Adipocyte (in vitro differentiated cells): ENCODE measurements at regions not wholly inside any gene's neighbourhood (a gene's known extent, or its start where the extent isn't known, plus 50 kb on each side); places are given as distances from the start of the nearest gene placed in this dataset.

Experiments
- DNase-seq: peaks from one replicate; pipeline ENCODE4 v3.0.0-alpha.2; 2015; ENCODE audit warnings: low read depth
- H3K27me3 ChIP-seq: replicated peaks from 2 replicates; pipeline ENCODE4 v1.7.0; 2013; ENCODE audit warnings: mild to moderate bottlenecking, low read length, moderate library complexity; ENCODE audit not compliant: control insufficient read depth, insufficient read depth
- H3K36me3 ChIP-seq: 2 replicates; pipeline ENCODE4 v1.7.0; 2013; ENCODE audit warnings: low read length, mild to moderate bottlenecking, moderate library complexity; ENCODE audit not compliant: control insufficient read depth, insufficient read depth, severe bottlenecking
- H3K4me1 ChIP-seq: 2 replicates; pipeline ENCODE4 v1.7.0; 2013; ENCODE audit warnings: mild to moderate bottlenecking, low read length, moderate library complexity; ENCODE audit not compliant: control insufficient read depth, insufficient read depth
- H3K4me3 ChIP-seq: 2 replicates; pipeline ENCODE4 v1.7.0; 2013; ENCODE audit warnings: mild to moderate bottlenecking, low read length, moderate library complexity
- H3K9ac ChIP-seq: 2 replicates; pipeline ENCODE4 v1.7.0; 2013; ENCODE audit warnings: mild to moderate bottlenecking, low read length, moderate library complexity
- H3K9me3 ChIP-seq: 2 replicates; pipeline ENCODE4 v1.7.0; 2013; ENCODE audit warnings: mild to moderate bottlenecking, low read length, moderate library complexity; ENCODE audit not compliant: control insufficient read depth

DNA sequence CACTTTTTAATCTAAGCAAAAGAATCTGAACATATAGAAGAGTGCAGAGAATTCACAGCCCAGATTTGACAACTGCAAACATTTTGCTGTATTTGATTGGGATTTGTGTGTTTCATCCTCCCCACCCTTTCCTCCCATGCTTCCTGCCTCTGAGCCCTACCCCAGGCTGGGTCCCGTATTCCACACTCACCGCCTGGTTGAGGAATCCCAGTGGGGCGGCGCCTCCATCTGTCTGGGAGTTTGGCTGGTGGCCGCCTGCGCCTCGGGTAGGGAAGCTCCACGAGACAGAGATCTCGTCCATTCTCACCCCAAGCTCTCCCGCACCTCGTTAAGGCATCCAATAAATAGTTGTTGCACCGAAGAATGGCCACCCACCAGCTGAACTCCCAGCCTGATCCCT, 70.7 kb upstream of the SLC22A11 start:
- Histone ChIP-seq H3K36me3 (no peaks in the 10 kb centered on the region), H3K27me3 (peaks cover 64% of the 10 kb centered on the region), H3K4me1 (no peaks in the 10 kb centered on the region), H3K9me3 (no peaks in the 10 kb centered on the region), H3K4me3 (no peak overlapping the region), H3K9ac (no peak overlapping the region)
- no peak for DNase-seq

DNA sequence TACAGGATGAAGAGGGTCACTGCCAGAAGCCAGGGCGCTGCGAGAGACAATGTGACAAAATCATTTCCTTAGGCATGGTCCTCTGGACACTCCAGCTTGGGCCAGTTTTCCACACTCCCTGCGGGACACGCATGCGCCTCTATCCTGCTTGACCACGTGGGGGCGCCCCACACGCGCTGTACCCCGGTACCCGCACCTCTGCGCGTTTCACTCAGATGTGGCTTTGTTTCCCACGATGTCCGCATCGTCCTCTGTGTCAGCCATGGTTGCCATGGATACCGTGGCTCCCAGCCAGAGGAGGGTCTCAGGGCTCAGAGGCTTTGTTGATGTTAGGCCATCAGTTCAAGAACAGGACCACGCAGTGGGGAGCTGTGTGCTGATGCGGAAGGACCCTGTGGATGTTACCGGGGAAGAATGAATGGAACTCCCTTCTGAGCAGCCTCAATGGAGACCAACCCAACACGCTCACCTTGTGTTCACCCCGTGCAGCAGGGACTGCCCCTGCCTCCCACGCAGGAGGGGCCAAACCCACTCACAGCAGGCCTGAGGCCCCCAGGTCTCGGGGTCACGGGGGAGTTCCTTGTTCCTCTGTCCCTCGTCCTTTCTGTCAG, 65.8 kb upstream of the SLC22A11 start:
- Histone ChIP-seq H3K9ac (no peak overlapping the region), H3K27me3 (peaks cover 75% of the 10 kb centered on the region), H3K9me3 (peaks cover 9% of the 10 kb centered on the region), H3K4me3 (no peak overlapping the region), H3K4me1 (no peaks in the 10 kb centered on the region), H3K36me3 (no peaks in the 10 kb centered on the region)
- DNase-seq: no peak

DNA sequence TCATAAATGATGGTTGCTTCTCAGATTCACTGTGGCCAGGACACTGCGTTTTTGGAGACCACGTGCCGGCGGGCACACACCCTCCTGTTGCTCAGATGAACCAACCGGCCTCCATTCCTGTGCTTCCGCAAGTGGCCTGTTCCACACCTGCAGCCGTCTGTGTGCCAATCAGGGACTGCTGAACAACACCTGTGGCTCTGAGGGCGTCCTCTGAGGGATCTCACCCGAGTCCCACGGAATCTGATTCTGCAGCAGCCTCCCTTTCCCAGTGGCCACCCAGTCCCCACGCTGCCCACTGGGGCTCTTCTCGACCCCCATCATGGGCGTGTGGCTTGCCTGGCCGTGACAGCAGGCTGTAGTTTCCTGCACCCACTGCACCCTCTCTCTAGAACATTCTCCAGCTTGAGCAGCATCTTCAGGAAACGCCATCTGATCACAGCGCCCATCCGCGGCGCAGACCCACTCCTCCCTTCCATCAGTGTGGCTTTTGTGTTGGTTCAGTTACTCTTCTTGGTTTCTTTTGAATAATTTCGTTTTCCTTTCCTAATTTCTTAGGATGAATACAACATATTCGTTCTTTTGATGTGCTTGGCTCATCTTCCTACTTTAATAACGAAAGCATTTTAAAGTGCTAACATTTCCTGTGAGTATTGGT, 65.1 kb upstream of the SLC22A11 start:
- Histone ChIP-seq H3K9me3 (peaks cover 9% of the 10 kb centered on the region), H3K4me3 (no peak overlapping the region), H3K4me1 (no peaks in the 10 kb centered on the region), H3K9ac (no peak overlapping the region), H3K27me3 (peaks cover 71% of the 10 kb centered on the region), H3K36me3 (no peaks in the 10 kb centered on the region)
- DNase-seq: no peak

DNA sequence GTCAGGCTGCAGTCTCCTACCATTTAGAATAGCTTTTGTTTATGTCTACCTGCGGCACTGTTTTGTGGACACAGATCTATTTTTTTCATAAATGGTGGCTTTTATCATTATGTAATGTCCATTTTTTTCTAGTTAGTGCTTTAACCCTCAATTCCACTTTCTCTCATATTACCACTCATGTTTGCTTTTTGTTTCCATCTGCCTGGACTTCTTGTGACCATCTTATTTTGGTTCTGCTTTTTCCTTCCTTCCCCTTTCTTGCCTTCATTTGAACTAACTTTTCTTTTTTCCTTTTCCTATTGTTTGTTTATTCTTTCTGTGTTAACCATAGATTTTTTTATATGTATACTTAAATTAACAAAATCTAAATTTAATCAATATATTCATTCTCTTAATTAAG, 63.2 kb upstream of the SLC22A11 start:
- Histone ChIP-seq H3K36me3 (no peaks in the 10 kb centered on the region), H3K27me3 (peaks cover 60% of the 10 kb centered on the region), H3K4me1 (no peaks in the 10 kb centered on the region), H3K4me3 (no peak overlapping the region), H3K9ac (no peak overlapping the region), H3K9me3 (peaks cover 9% of the 10 kb centered on the region)
- no peak for DNase-seq

DNA sequence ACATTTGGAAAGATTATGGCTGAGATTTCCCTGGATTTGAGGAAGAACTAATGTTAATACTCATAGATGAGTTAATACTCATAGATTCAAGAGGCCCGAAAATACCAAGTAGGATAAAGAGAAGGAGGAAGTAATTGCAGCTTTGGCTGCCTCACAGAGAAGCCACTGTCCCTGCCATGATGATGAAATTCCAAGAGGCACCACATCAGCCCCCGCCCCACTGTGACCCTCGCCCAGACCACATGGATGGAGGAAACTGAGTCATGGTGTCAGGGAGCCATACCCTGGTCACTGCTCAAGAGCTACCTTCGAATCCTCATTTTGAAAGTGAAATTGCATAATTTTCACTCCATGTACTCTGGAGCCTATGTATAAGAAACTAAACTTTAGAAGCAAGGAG, 57.6 kb upstream of the SLC22A11 start:
- DNase-seq: no peak
- Histone ChIP-seq H3K4me3 (no peak overlapping the region), H3K36me3 (no peaks in the 10 kb centered on the region), H3K9me3 (peaks cover 15% of the 10 kb centered on the region), H3K4me1 (no peaks in the 10 kb centered on the region), H3K9ac (no peak overlapping the region), H3K27me3 (peaks cover 66% of the 10 kb centered on the region)

DNA sequence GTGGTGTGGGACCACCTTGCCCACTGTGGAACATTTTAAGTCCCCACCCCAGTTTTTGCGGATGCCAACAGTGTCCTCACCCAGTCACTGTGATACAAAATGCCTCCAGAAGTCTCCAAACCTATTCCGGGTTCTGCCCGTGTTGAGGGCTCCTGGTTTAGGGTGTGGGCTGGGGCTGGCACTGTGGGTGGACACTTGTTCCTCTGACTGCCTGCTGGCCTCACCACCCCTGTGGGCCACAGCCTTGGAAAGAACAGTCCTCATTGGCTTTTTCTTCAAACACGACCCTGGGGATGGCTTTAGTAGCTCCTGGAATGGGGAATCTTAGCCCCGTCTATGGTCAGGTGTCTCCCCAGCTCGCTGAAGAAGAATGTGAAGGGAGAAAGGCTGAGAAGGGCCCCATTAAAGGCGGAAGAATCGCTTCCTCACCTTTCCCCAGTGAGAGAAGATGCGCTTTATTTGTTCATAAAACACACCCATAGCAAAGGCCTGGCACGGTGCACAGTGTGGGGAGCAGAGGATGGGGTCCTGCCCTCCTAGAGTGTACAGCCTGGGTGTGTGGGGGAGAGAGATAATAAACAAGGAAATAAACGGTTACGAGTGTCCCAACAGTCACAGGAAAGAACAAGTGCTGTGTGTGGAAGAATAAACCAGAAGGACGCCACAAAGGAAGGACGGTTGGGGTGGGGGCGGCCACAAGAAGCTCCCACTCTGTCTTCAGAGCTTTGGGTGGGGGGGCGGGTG, 56.3 kb upstream of the SLC22A11 start:
- H3K9me3 ChIP-seq: peaks cover 17% of the 10 kb centered on the region
- peaks cover 66% of the 10 kb centered on the region for H3K27me3 ChIP-seq
- no peak for DNase-seq
- H3K9ac ChIP-seq: no peak overlapping the region
- H3K4me1 ChIP-seq: no peaks in the 10 kb centered on the region
- no peaks in the 10 kb centered on the region for H3K36me3 ChIP-seq
- H3K4me3 ChIP-seq: no peak overlapping the region

DNA sequence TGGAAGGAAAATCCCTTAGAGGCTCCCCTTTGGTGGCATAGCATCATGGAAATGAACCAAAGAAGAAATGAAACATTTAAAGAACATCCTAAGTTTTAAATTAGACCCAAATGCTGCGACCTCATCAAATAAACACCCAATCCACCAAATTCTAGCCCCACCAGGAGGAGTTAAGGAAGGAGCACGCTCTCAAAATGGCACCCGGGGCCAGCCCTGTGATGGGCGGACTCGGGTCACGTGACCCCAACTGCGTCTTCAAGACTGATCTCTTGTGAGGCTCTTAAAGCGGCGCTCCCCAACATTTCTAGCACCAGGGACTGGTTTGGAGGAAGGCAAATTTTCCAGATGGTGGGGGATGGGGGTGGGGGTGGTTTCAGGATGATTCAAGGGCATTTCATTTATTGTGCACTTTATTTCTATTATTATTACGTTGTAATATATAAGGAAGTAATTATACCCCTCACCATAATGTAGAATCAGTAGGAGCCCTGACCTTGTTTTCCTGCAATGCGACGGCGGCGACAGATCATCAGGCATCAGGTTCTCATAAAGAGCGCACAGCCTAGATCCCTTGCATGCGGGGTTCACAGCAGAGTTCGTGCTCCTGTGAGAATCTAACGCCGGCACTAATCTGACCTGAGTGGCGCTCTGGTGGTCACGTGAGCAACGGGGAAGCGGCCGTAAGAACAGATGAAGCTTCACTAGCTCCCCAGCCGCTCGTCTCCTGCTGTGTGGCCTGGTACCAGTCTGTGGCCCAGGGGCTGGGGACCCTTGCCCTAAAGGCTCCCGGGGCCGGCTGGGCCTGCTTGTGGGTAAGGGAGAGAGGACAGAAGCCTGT, 55.3 kb upstream of the SLC22A11 start:
- H3K9me3 ChIP-seq: peaks cover 22% of the 10 kb centered on the region
- no peaks in the 10 kb centered on the region for H3K36me3 ChIP-seq
- H3K4me1 ChIP-seq: no peaks in the 10 kb centered on the region
- peaks cover 64% of the 10 kb centered on the region for H3K27me3 ChIP-seq
- H3K4me3 ChIP-seq: no peak overlapping the region
- no peak overlapping the region for H3K9ac ChIP-seq
- DNase-seq: no peak

DNA sequence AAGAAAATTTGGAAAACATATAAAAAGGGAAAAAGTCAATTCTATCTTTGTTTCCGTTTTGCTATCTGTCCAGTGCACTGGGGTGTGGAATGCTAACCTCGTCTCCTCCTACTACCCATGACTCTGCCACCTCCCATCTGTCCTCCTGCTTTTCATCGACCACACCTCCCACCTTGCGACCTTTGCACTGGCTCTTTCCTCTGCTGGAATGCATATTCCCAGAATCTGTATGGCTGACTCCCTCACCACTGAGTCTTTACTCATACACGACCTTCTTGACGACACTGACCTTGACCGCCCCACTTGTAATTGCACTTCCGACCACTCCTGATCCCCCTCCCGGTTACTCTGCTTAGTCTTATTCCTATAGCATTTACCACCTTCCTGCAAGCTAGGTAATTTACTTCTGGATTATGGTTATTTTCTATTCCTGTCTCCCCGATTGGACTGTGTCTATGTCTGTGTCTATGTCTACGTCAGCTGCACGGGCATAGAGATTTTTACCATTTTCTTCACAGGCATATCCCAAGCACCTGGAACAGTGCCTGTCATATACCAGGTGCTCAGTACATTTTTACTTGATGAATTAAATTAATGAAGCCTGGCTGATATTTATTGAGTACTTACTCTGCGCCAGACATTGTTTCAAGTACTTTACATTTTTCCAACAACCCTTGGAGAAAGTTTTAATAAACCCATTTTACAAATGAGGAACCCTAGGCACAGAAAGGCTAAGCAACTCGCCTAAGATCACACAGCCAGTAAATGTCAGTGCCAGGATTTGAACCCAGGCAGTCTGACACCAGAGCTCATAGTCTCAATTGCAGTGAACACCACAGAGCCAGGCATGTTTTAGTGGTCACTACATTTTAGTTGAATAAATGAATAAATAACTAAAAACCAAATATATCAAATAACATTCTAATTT, 54.0 kb upstream of the SLC22A11 start:
- H3K27me3 ChIP-seq: peaks cover 70% of the 10 kb centered on the region
- no peak overlapping the region for H3K4me3 ChIP-seq
- no peaks in the 10 kb centered on the region for H3K36me3 ChIP-seq
- peaks cover 32% of the 10 kb centered on the region for H3K9me3 ChIP-seq
- no peaks in the 10 kb centered on the region for H3K4me1 ChIP-seq
- DNase-seq: no peak
- no peak overlapping the region for H3K9ac ChIP-seq

DNA sequence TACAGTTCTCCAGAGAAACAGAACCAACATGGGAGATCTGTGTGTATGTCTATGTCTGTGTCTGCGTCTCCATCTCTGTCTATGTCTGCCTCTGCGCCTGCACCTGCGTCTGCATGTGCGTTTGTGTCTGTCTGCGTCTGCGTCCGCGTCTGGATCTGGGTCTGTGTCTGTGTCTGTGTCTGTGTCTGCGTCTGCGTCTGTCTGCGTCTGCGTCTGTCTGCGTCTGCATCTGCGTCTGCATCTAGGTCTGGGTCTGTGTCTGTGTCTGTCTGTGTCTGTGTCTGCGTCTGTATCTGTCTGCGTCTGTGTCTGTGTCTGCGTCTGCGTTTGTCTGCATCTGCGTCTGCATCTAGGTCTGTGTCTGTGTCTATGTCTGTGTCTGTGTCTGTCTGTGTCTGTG, 53.1 kb upstream of the SLC22A11 start:
- Histone ChIP-seq H3K27me3 (peaks cover 74% of the 10 kb centered on the region), H3K4me3 (no peak overlapping the region), H3K4me1 (no peaks in the 10 kb centered on the region), H3K9ac (no peak overlapping the region), H3K9me3 (peaks cover 32% of the 10 kb centered on the region), H3K36me3 (no peaks in the 10 kb centered on the region)
- DNase-seq: no peak

DNA sequence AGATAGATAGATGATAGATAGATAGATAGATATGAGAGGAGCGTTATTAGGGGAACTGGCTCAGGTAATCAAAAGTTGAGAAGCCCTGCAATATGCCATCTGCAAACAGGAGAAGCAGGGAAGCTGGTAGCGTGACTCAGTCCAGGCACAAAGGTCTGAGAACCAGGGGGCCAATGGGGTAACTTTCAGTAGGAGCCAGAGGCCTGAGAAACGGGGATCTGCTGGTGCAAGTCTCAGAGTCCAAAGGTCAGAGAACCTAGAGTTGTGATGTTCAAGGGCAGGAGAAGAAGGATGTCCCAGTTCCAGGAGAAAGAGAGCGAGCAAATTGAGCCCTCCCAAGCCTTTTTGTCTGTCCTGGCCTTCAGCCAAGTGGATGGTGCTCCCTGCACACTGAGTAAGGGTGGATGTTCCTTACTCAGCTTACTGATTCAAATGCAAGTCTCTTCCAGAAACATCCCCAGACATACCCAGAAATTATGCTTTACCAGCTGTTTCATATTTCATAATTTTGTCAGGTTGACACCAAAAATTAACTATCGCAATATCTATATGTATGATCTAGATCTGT, 52.5 kb upstream of the SLC22A11 start:
- Histone ChIP-seq H3K27me3 (peaks cover 73% of the 10 kb centered on the region), H3K9me3 (peaks cover 27% of the 10 kb centered on the region), H3K9ac (no peak overlapping the region), H3K4me3 (no peak overlapping the region), H3K4me1 (no peaks in the 10 kb centered on the region), H3K36me3 (no peaks in the 10 kb centered on the region)
- DNase-seq: no peak
